ENCODE measurements at regions not wholly inside any gene's neighbourhood (a gene's known extent, or its start where the extent isn't known, plus 50 kb on each side); places are given as distances from the start of the nearest gene placed in this dataset.
"Not testable (repeated sequence)": the region's sequence is repeated elsewhere in the genome, so short reads cannot be mapped to it uniquely, and the experiment has no call there.

GRCh38 chr9:31759703-31760102 is 624.7 kb upstream of the ACO1 start:
- no peak for ATAC-seq (replicated peaks)
- no peaks in the 10 kb centered on the region for H3K36me3 Mint-ChIP-seq (ENCODE audit: low read depth)
- no peak overlapping the region for H3K27ac Mint-ChIP-seq
- no peaks in the 10 kb centered on the region for H3K4me1 Mint-ChIP-seq
- H3K27me3 Mint-ChIP-seq, result no peaks in the 10 kb centered on the region
- no peak overlapping the region for H3K4me3 Mint-ChIP-seq
- H3K9me3 Mint-ChIP-seq, result no peaks in the 10 kb centered on the region

- not testable (repeated sequence) for H3K36me3 Mint-ChIP-seq (ENCODE audit: low read depth); H3K27me3 Mint-ChIP-seq; H3K27ac Mint-ChIP-seq; H3K4me3 Mint-ChIP-seq; ATAC-seq (replicated peaks); H3K4me1 Mint-ChIP-seq
- peaks cover 21% of the 10 kb centered on the region for H3K9me3 Mint-ChIP-seq
Measured at GRCh38 chr9:31774021-31774420, 610.4 kb upstream of the ACO1 start.

GRCh38 chr9:31774571-31774970 is 609.9 kb upstream of the ACO1 start:
- Mint-ChIP-seq H3K27me3 (peaks cover 4% of the 10 kb centered on the region), H3K9me3 (peaks cover 26% of the 10 kb centered on the region), H3K4me3 (no peak overlapping the region), H3K4me1 (no peaks in the 10 kb centered on the region), H3K36me3 (ENCODE audit: low read depth) (no peaks in the 10 kb centered on the region), H3K27ac (no peak overlapping the region)
- ATAC-seq (replicated peaks), result no peak

- Mint-ChIP-seq H3K27ac (no peak overlapping the region), H3K36me3 (ENCODE audit: low read depth) (no peaks in the 10 kb centered on the region), H3K9me3 (peaks cover 25% of the 10 kb centered on the region), H3K4me3 (no peak overlapping the region), H3K27me3 (peaks cover 4% of the 10 kb centered on the region), H3K4me1 (no peaks in the 10 kb centered on the region)
- no peak for ATAC-seq (replicated peaks)
Measured at GRCh38 chr9:31776471-31776870, 608.0 kb upstream of the ACO1 start.

- H3K4me1 Mint-ChIP-seq, result no peaks in the 10 kb centered on the region
- no peaks in the 10 kb centered on the region for H3K36me3 Mint-ChIP-seq (ENCODE audit: low read depth)
- H3K9me3 Mint-ChIP-seq, result peaks cover 20% of the 10 kb centered on the region
- ATAC-seq (replicated peaks), result no peak
- no peak overlapping the region for H3K4me3 Mint-ChIP-seq
- no peak overlapping the region for H3K27ac Mint-ChIP-seq
- no peaks in the 10 kb centered on the region for H3K27me3 Mint-ChIP-seq
Measured at GRCh38 chr9:31783491-31783890, 601.0 kb upstream of the ACO1 start.

GRCh38 chr9:31790720-31791119 is 593.7 kb upstream of the ACO1 start:
- no peak for ATAC-seq (replicated peaks)
- Mint-ChIP-seq H3K27me3 (peaks cover 8% of the 10 kb centered on the region), H3K4me1 (no peaks in the 10 kb centered on the region), H3K36me3 (ENCODE audit: low read depth) (no peaks in the 10 kb centered on the region), H3K4me3 (no peak overlapping the region), H3K27ac (no peak overlapping the region), H3K9me3 (no peaks in the 10 kb centered on the region)

- no peaks in the 10 kb centered on the region for H3K4me1 Mint-ChIP-seq
- H3K27me3 Mint-ChIP-seq, result peaks cover 4% of the 10 kb centered on the region
- ATAC-seq (replicated peaks), result no peak
- no peaks in the 10 kb centered on the region for H3K9me3 Mint-ChIP-seq
- H3K27ac Mint-ChIP-seq, result no peak overlapping the region
- H3K36me3 Mint-ChIP-seq (ENCODE audit: low read depth), result no peaks in the 10 kb centered on the region
- no peak overlapping the region for H3K4me3 Mint-ChIP-seq
Measured at GRCh38 chr9:31799953-31800609, 584.4 kb upstream of the ACO1 start.

GRCh38 chr9:31807574-31808256 is 576.7 kb upstream of the ACO1 start:
- no peak overlapping the region for H3K4me3 Mint-ChIP-seq
- H3K27ac Mint-ChIP-seq, result no peak overlapping the region
- no peaks in the 10 kb centered on the region for H3K36me3 Mint-ChIP-seq (ENCODE audit: low read depth)
- peaks cover 27% of the 10 kb centered on the region for H3K27me3 Mint-ChIP-seq
- no peak for ATAC-seq (replicated peaks)
- no peaks in the 10 kb centered on the region for H3K4me1 Mint-ChIP-seq
- H3K9me3 Mint-ChIP-seq, result no peaks in the 10 kb centered on the region

GRCh38 chr9:31808766-31809165 is 575.7 kb upstream of the ACO1 start:
- H3K27me3 Mint-ChIP-seq, result peaks cover 27% of the 10 kb centered on the region
- no peaks in the 10 kb centered on the region for H3K9me3 Mint-ChIP-seq
- H3K36me3 Mint-ChIP-seq (ENCODE audit: low read depth), result no peaks in the 10 kb centered on the region
- ATAC-seq (replicated peaks), result no peak
- H3K27ac Mint-ChIP-seq, result no peak overlapping the region
- H3K4me1 Mint-ChIP-seq, result no peaks in the 10 kb centered on the region
- no peak overlapping the region for H3K4me3 Mint-ChIP-seq

- Mint-ChIP-seq H3K4me3 (no peak overlapping the region), H3K36me3 (ENCODE audit: low read depth) (no peaks in the 10 kb centered on the region), H3K9me3 (no peaks in the 10 kb centered on the region), H3K27ac (no peak overlapping the region), H3K27me3 (peaks cover 14% of the 10 kb centered on the region), H3K4me1 (no peaks in the 10 kb centered on the region)
- no peak for ATAC-seq (replicated peaks)
Measured at GRCh38 chr9:31820426-31820825, 564.0 kb upstream of the ACO1 start.

- H3K9me3 Mint-ChIP-seq, result no peaks in the 10 kb centered on the region
- no peak overlapping the region for H3K27ac Mint-ChIP-seq
- peaks cover 14% of the 10 kb centered on the region for H3K27me3 Mint-ChIP-seq
- ATAC-seq (replicated peaks), result no peak
- no peaks in the 10 kb centered on the region for H3K36me3 Mint-ChIP-seq (ENCODE audit: low read depth)
- no peak overlapping the region for H3K4me3 Mint-ChIP-seq
- H3K4me1 Mint-ChIP-seq, result no peaks in the 10 kb centered on the region
Measured at GRCh38 chr9:31821583-31821982, 562.9 kb upstream of the ACO1 start.

GRCh38 chr9:31823365-31823764 is 561.1 kb upstream of the ACO1 start:
- Mint-ChIP-seq H3K27me3 (peaks cover 14% of the 10 kb centered on the region), H3K9me3 (no peaks in the 10 kb centered on the region), H3K36me3 (ENCODE audit: low read depth) (no peaks in the 10 kb centered on the region), H3K4me3 (no peak overlapping the region), H3K27ac (no peak overlapping the region), H3K4me1 (no peaks in the 10 kb centered on the region)
- ATAC-seq (replicated peaks), result peak; percentile 68

GRCh38 chr9:31824860-31825259 is 559.6 kb upstream of the ACO1 start:
- ATAC-seq (replicated peaks), result no peak
- H3K9me3 Mint-ChIP-seq, result no peaks in the 10 kb centered on the region
- H3K4me1 Mint-ChIP-seq, result no peaks in the 10 kb centered on the region
- no peaks in the 10 kb centered on the region for H3K36me3 Mint-ChIP-seq (ENCODE audit: low read depth)
- no peak overlapping the region for H3K4me3 Mint-ChIP-seq
- no peak overlapping the region for H3K27ac Mint-ChIP-seq
- peaks cover 14% of the 10 kb centered on the region for H3K27me3 Mint-ChIP-seq

- no peak for ATAC-seq (replicated peaks)
- Mint-ChIP-seq H3K36me3 (ENCODE audit: low read depth) (no peaks in the 10 kb centered on the region), H3K4me1 (no peaks in the 10 kb centered on the region), H3K4me3 (no peak overlapping the region), H3K27me3 (peaks cover 2% of the 10 kb centered on the region), H3K9me3 (no peaks in the 10 kb centered on the region), H3K27ac (no peak overlapping the region)
Measured at GRCh38 chr9:31837211-31837610, 547.2 kb upstream of the ACO1 start.

GRCh38 chr9:31839273-31839672 is 545.2 kb upstream of the ACO1 start:
- Mint-ChIP-seq H3K4me3 (no peak overlapping the region), H3K27me3 (peaks cover 2% of the 10 kb centered on the region), H3K4me1 (no peaks in the 10 kb centered on the region), H3K27ac (no peak overlapping the region), H3K9me3 (no peaks in the 10 kb centered on the region), H3K36me3 (ENCODE audit: low read depth) (no peaks in the 10 kb centered on the region)
- no peak for ATAC-seq (replicated peaks)

All from activated T-helper 17 cell treated with anti-CD3 and anti-CD28 coated beads, Interleukin-2, amount 50 U/mL, for 72 hours (primary cell).